Colonic mucosa (tissue), 4 donors: ENCODE measurements at regions not wholly inside any gene's neighbourhood (a gene's known extent, or its start where the extent isn't known, plus 50 kb on each side); places are given as distances from the start of the nearest gene placed in this dataset.

Experiments
- DNase-seq: peaks from one replicate; pipeline ENCODE4 v3.0.0-alpha.2; 2020
- H3K27ac ChIP-seq: fragments of 200-600 bp; one replicate; pipeline ENCODE4 v1.8.0; 2021
- H3K27me3 ChIP-seq: fragments of 200-600 bp; one replicate; pipeline ENCODE4 v1.8.0; 2021
- H3K36me3 ChIP-seq: fragments of 200-600 bp; one replicate; pipeline ENCODE4 v1.8.0; 2021
- H3K4me1 ChIP-seq: fragments of 200-600 bp; one replicate; pipeline ENCODE4 v1.8.0; 2021; ENCODE audit warnings: mild to moderate bottlenecking
- H3K4me3 ChIP-seq: fragments of 200-600 bp; one replicate; pipeline ENCODE4 v1.8.0; 2021
- H3K9ac ChIP-seq, 2 donors: one replicate each; pipeline ENCODE4 v1.7.0; 2013; ENCODE audit warnings: control low read depth in 2 of 2, low read depth in 2 of 2, low read length in 2 of 2
- H3K9me3 ChIP-seq: fragments of 200-600 bp; one replicate; pipeline ENCODE4 v1.8.0; 2021
- CTCF ChIP-seq: fragments of 200-600 bp; IDR thresholded peaks from one replicate; pipeline ENCODE4 v1.8.0; 2022; ENCODE audit warnings: antibody characterized with exemption, mild to moderate bottlenecking
- intact Hi-C: fragments of 100-400 bp; cut with DNase I; formaldehyde crosslinking; loops from one replicate; pipeline ENCODE4 v1.14.1; 2022
- donor health status: healthy.
- donor health status: DM: no; HTN: no; CAD: no.
- donor health status: DM: no; HTN: no; CAD: no.

GRCh38 chr18:34467058-34467457, 242.3 kb upstream of the NOL4 start:
- Histone ChIP-seq H3K27ac (no peak overlapping the region), H3K27me3 (no peaks in the 10 kb centered on the region), H3K4me3 (no peak overlapping the region), H3K9me3 (no peaks in the 10 kb centered on the region), H3K36me3 (no peaks in the 10 kb centered on the region), H3K4me1 (no peaks in the 10 kb centered on the region), H3K9ac (no peak overlapping the region)
- TF ChIP-seq CTCF, result no peak
- intact Hi-C loops, result no loop called here
- no peak for DNase-seq

- Histone ChIP-seq H3K27me3 (no peaks in the 10 kb centered on the region), H3K4me3 (no peak overlapping the region), H3K9ac (no peak overlapping the region), H3K9me3 (no peaks in the 10 kb centered on the region), H3K36me3 (no peaks in the 10 kb centered on the region), H3K27ac (no peak overlapping the region), H3K4me1 (no peaks in the 10 kb centered on the region)
- intact Hi-C loops, result no loop called here
- no peak for DNase-seq
- no peak for TF ChIP-seq CTCF
Observed at GRCh38 chr18:34480162-34480700, 229.9 kb upstream of the DTNA start.

- H3K9me3 ChIP-seq, result no peaks in the 10 kb centered on the region
- no peak overlapping the region for H3K4me3 ChIP-seq
- intact Hi-C loops, result no loop called here
- no peaks in the 10 kb centered on the region for H3K27me3 ChIP-seq
- no peak overlapping the region for H3K27ac ChIP-seq
- H3K4me1 ChIP-seq, result no peaks in the 10 kb centered on the region
- H3K36me3 ChIP-seq, result no peaks in the 10 kb centered on the region
- no peak for TF ChIP-seq CTCF
- no peak overlapping the region for H3K9ac ChIP-seq
- DNase-seq, result no peak
Observed at GRCh38 chr18:34482204-34482603, 227.9 kb upstream of the DTNA start.

- Histone ChIP-seq H3K9me3 (no peaks in the 10 kb centered on the region), H3K4me1 (no peaks in the 10 kb centered on the region), H3K27me3 (no peaks in the 10 kb centered on the region), H3K9ac (no peak overlapping the region), H3K36me3 (no peaks in the 10 kb centered on the region), H3K4me3 (no peak overlapping the region), H3K27ac (no peak overlapping the region)
- TF ChIP-seq CTCF, result no peak
- DNase-seq, result no peak
- intact Hi-C loops, result no loop called here
Observed at GRCh38 chr18:34483198-34483597, 226.9 kb upstream of the DTNA start.

GRCh38 chr18:34491719-34492118, 218.4 kb upstream of the DTNA start:
- intact Hi-C loops, result no loop called here

More at GRCh38 chr18:34491719-34492118, 218.4 kb upstream of the DTNA start:
- TF ChIP-seq CTCF, result no peak
- H3K27me3 ChIP-seq, result peaks cover 6% of the 10 kb centered on the region
- no peak overlapping the region for H3K4me3 ChIP-seq
- H3K36me3 ChIP-seq, result no peaks in the 10 kb centered on the region
- no peak for DNase-seq
- H3K4me1 ChIP-seq, result no peaks in the 10 kb centered on the region
- H3K9ac ChIP-seq, result no peak overlapping the region
- no peak overlapping the region for H3K27ac ChIP-seq
- no peaks in the 10 kb centered on the region for H3K9me3 ChIP-seq
